ENCODE measurements at regions not wholly inside any gene's neighbourhood (a gene's known extent, or its start where the extent isn't known, plus 50 kb on each side); places are given as distances from the start of the nearest gene placed in this dataset.

DNA sequence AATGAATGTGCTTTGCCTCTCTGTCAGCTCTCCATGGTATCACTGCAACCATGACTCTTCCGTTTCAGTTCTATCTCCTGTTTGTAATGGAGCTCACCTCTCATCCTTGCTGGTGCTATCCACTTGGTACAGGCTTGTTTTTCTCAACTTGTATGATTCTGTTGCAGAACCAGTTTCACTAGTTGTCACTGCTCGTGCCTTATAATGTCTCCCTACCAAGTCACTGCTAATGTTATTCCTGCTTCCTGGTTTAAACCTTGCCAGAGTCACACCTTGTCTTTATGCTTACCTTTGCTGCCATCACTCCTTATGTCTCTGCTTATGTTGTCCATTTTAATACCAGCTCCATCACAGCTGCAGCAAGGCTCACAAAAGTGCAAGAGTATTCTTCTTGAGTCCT, 1191.0 kb upstream of the LRRTM1 start:
- ChIA-PET CTCF (no interaction called here), RAD21 (ENCODE audit: unreplicated experiment) (no interaction called here), SMC1A (ENCODE audit: uncharacterized antibody, unreplicated experiment) (interaction anchor here (0.7 to 0.8 kb wide), 2 partner anchors 17 to 1596 kb away, joined by 3 read pairs; no protein-coding TSS in a partner anchor), POLR2A (no interaction called here)
- FAIRE-seq, result no peak
- WGBS (ENCODE audit: insufficient coverage, insufficient replicate concordance, low lambda C conversion rate, missing lambda C conversion rate), result 3% methylated on average over 2 of the region's 2 CpGs
- Histone ChIP-seq H3K27ac (ENCODE audit: control insufficient read depth, insufficient read depth) (no peak overlapping the region), H3K27me3 (replicated peaks in 1 of 2; ENCODE audit: control insufficient read depth in 2 of 2, insufficient read depth in 2 of 2, low read length in 1 of 2) (no peaks in the 10 kb centered on the region), H3K4me1 (ENCODE audit: control insufficient read depth, insufficient read depth, low read length) (no peaks in the 10 kb centered on the region), H3K79me2 (ENCODE audit: control insufficient read depth, insufficient read depth, low read length) (no peaks in the 10 kb centered on the region), H3K4me2 (ENCODE audit: control insufficient read depth, insufficient read depth) (no peak overlapping the region), H3K9ac (ENCODE audit: control insufficient read depth, insufficient read depth, low read length) (no peak overlapping the region), H3K4me3 (no peak overlapping the region), H4K20me1 (ENCODE audit: control insufficient read depth, insufficient read depth) (no peaks in the 10 kb centered on the region), H2AFZ (ENCODE audit: control insufficient read depth, low read depth, low read length) (no peak overlapping the region), H3K9me3 (replicated peaks; ENCODE audit: control insufficient read depth, insufficient read depth, low read length) (no peaks in the 10 kb centered on the region), H3K36me3 (ENCODE audit: control insufficient read depth in 2 of 2, insufficient read depth in 2 of 2, low read length in 1 of 2) (no peaks in the 10 kb centered on the region)
- in situ Hi-C loops (cut with MboI), result no loop called here
- intact Hi-C loops (cut with micrococcal nuclease; ENCODE audit: unreplicated experiment), result no loop called here
- BruUV-seq (replicated peaks), result no TSS peak
- no peak for TF ChIP-seq YBX1 (IDR thresholded peaks at IDR 0.05)
- TF ChIP-seq PML (IDR thresholded peaks at IDR 0.05; ENCODE audit: low read length), result no peak
- no peak for TF ChIP-seq CBX3 (IDR thresholded peaks at IDR 0.05; ENCODE audit: borderline replicate concordance, low read depth)
- no peak for TF ChIP-seq ESRRA (IDR thresholded peaks at IDR 0.05; ENCODE audit: low read length)
- no peak for DNase-seq (ENCODE audit: low read depth, low spot score)
- no peak for ATAC-seq

DNA sequence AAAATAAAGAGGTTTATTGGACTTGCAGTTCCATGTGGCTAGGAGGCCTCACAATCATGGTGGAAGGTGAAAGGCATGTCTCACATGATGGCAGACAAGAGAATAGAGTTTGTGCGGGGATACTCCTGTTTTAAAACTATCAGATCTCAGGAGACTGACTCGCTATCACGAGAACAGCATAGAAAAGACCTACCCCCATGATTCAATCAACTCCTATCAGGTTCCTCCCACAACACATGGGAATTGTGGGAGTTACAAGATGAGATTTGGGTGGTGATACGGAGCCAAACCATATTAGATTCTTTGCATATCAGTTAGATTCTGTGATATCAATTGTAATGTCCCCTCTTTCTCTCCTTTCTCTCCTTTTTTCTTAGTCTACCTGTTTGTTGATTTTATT, 1178.7 kb upstream of the LRRTM1 start:
- no peaks in the 10 kb centered on the region for H3K9me3 ChIP-seq (replicated peaks; ENCODE audit: control insufficient read depth, insufficient read depth, low read length)
- H3K4me2 ChIP-seq (ENCODE audit: control insufficient read depth, insufficient read depth), result no peak overlapping the region
- 4% methylated on average over 4 of the region's 4 CpGs for WGBS (ENCODE audit: insufficient coverage, insufficient replicate concordance, low lambda C conversion rate, missing lambda C conversion rate)
- H3K27ac ChIP-seq (ENCODE audit: control insufficient read depth, insufficient read depth), result no peak overlapping the region
- H3K79me2 ChIP-seq (ENCODE audit: control insufficient read depth, insufficient read depth, low read length), result no peaks in the 10 kb centered on the region
- RAD21 ChIA-PET (ENCODE audit: unreplicated experiment), result no interaction called here
- H3K4me1 ChIP-seq (ENCODE audit: control insufficient read depth, insufficient read depth, low read length), result no peaks in the 10 kb centered on the region
- no peak for FAIRE-seq
- H2AFZ ChIP-seq (ENCODE audit: control insufficient read depth, low read depth, low read length), result no peak overlapping the region
- H3K36me3 ChIP-seq (ENCODE audit: control insufficient read depth in 2 of 2, insufficient read depth in 2 of 2, low read length in 1 of 2), result no peaks in the 10 kb centered on the region
- ATAC-seq, result no peak
- H3K27me3 ChIP-seq (replicated peaks in 1 of 2; ENCODE audit: control insufficient read depth in 2 of 2, insufficient read depth in 2 of 2, low read length in 1 of 2), result no peaks in the 10 kb centered on the region
- SMC1A ChIA-PET (ENCODE audit: uncharacterized antibody, unreplicated experiment), result no interaction called here
- no peaks in the 10 kb centered on the region for H4K20me1 ChIP-seq (ENCODE audit: control insufficient read depth, insufficient read depth)
- intact Hi-C loops (cut with micrococcal nuclease; ENCODE audit: unreplicated experiment), result no loop called here
- POLR2A ChIA-PET, result no interaction called here
- H3K9ac ChIP-seq (ENCODE audit: control insufficient read depth, insufficient read depth, low read length), result no peak overlapping the region
- BruUV-seq (replicated peaks), result no TSS peak
- H3K4me3 ChIP-seq, result no peak overlapping the region
- CTCF ChIA-PET, result no interaction called here
- DNase-seq (ENCODE audit: low read depth, low spot score), result no peak
- in situ Hi-C loops (cut with MboI), result no loop called here
- TF ChIP-seq, protein P1, sequence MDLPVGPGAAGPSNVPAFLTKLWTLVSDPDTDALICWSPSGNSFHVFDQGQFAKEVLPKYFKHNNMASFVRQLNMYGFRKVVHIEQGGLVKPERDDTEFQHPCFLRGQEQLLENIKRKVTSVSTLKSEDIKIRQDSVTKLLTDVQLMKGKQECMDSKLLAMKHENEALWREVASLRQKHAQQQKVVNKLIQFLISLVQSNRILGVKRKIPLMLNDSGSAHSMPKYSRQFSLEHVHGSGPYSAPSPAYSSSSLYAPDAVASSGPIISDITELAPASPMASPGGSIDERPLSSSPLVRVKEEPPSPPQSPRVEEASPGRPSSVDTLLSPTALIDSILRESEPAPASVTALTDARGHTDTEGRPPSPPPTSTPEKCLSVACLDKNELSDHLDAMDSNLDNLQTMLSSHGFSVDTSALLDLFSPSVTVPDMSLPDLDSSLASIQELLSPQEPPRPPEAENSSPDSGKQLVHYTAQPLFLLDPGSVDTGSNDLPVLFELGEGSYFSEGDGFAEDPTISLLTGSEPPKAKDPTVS (IDR thresholded peaks at IDR 0.05; ENCODE audit: low read depth, low read length), result no peak
- TF ChIP-seq ZNF622 (IDR thresholded peaks at IDR 0.05), result no peak
- TF ChIP-seq MTA2 (IDR thresholded peaks at IDR 0.05; ENCODE audit: low read depth), result no peak
- no peak for TF ChIP-seq TCF12 (IDR thresholded peaks at IDR 0.05; ENCODE audit: low read depth, low read length)
- no peak for TF ChIP-seq NR2F1 (conservative IDR thresholded peaks at IDR 0.05)
- no peak for TF ChIP-seq SP1 (IDR thresholded peaks at IDR 0.05; ENCODE audit: low read depth, low read length)
- TF ChIP-seq, protein P2, sequence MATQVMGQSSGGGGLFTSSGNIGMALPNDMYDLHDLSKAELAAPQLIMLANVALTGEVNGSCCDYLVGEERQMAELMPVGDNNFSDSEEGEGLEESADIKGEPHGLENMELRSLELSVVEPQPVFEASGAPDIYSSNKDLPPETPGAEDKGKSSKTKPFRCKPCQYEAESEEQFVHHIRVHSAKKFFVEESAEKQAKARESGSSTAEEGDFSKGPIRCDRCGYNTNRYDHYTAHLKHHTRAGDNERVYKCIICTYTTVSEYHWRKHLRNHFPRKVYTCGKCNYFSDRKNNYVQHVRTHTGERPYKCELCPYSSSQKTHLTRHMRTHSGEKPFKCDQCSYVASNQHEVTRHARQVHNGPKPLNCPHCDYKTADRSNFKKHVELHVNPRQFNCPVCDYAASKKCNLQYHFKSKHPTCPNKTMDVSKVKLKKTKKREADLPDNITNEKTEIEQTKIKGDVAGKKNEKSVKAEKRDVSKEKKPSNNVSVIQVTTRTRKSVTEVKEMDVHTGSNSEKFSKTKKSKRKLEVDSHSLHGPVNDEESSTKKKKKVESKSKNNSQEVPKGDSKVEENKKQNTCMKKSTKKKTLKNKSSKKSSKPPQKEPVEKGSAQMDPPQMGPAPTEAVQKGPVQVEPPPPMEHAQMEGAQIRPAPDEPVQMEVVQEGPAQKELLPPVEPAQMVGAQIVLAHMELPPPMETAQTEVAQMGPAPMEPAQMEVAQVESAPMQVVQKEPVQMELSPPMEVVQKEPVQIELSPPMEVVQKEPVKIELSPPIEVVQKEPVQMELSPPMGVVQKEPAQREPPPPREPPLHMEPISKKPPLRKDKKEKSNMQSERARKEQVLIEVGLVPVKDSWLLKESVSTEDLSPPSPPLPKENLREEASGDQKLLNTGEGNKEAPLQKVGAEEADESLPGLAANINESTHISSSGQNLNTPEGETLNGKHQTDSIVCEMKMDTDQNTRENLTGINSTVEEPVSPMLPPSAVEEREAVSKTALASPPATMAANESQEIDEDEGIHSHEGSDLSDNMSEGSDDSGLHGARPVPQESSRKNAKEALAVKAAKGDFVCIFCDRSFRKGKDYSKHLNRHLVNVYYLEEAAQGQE (IDR thresholded peaks at IDR 0.05; ENCODE audit: low read depth, low read length), result no peak
- TF ChIP-seq, protein P3, sequence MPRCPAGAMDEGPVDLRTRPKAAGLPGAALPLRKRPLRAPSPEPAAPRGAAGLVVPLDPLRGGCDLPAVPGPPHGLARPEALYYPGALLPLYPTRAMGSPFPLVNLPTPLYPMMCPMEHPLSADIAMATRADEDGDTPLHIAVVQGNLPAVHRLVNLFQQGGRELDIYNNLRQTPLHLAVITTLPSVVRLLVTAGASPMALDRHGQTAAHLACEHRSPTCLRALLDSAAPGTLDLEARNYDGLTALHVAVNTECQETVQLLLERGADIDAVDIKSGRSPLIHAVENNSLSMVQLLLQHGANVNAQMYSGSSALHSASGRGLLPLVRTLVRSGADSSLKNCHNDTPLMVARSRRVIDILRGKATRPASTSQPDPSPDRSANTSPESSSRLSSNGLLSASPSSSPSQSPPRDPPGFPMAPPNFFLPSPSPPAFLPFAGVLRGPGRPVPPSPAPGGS (IDR thresholded peaks at IDR 0.05; ENCODE audit: borderline replicate concordance, insufficient read depth, low read depth, low read length, poor library complexity, severe bottlenecking), result no peak
- no peak for TF ChIP-seq CEBPB (IDR thresholded peaks at IDR 0.05; ENCODE audit: borderline replicate concordance in 1 of 2, low read depth in 2 of 2, low read length in 2 of 2)
